VCaP (cell line): ENCODE measurements at regions not wholly inside any gene's neighbourhood (a gene's known extent, or its start where the extent isn't known, plus 50 kb on each side); places are given as distances from the start of the nearest gene placed in this dataset.

Source experiments
- H3K27ac ChIP-seq: fragments of 450-650 bp; 2 replicates; pipeline ENCODE4 v1.5.1; 2017
- TF ChIP-seq, protein P1 (sequence below): fragments of 450-650 bp; conservative IDR thresholded peaks from 2 replicates; pipeline ENCODE4 v1.5.1; 2017; ENCODE audit warnings: mild to moderate bottlenecking, moderate library complexity

DNA sequence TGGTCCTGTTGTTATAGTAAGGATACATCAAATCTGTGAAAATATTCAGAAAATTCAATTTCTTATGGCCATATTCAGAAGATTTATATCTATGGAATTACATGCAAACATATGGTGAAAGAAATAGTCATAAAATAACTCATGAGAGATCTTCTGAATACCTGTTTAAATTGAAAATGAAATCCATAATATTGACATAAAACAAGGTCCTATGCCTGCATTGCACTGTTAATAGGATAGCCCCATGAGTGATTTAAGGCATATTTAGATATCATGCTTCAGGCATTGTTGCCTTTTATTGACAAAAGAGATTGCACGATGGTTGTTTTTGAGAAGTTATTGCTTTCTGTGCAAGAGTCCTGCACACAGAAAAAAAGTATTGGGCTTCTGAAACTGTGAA lies 591.7 kb upstream of the ZNF717 start:
- TF ChIP-seq, protein P1, sequence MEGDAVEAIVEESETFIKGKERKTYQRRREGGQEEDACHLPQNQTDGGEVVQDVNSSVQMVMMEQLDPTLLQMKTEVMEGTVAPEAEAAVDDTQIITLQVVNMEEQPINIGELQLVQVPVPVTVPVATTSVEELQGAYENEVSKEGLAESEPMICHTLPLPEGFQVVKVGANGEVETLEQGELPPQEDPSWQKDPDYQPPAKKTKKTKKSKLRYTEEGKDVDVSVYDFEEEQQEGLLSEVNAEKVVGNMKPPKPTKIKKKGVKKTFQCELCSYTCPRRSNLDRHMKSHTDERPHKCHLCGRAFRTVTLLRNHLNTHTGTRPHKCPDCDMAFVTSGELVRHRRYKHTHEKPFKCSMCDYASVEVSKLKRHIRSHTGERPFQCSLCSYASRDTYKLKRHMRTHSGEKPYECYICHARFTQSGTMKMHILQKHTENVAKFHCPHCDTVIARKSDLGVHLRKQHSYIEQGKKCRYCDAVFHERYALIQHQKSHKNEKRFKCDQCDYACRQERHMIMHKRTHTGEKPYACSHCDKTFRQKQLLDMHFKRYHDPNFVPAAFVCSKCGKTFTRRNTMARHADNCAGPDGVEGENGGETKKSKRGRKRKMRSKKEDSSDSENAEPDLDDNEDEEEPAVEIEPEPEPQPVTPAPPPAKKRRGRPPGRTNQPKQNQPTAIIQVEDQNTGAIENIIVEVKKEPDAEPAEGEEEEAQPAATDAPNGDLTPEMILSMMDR: no peak
- no peak overlapping the region for H3K27ac ChIP-seq

DNA sequence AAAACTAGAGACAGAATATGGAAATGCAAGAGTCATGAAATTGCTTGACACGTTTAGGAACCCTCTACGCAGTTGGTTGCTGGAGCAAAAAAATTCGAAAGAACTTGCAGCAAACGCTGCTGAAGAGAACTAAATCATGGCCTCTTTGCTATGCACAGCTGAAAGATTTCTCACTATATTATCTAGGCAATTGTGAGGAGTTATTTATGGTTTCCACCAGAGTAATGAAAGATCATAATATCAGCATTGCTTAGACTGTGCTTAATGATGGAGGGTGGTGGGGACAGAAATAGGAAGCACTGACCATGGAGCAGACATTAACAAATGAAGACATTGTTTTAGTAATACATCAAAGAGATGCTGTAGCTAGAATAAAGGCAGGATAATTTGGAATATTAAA lies 593.4 kb upstream of the ZNF717 start:
- TF ChIP-seq, protein P1: no peak
- no peak overlapping the region for H3K27ac ChIP-seq

DNA sequence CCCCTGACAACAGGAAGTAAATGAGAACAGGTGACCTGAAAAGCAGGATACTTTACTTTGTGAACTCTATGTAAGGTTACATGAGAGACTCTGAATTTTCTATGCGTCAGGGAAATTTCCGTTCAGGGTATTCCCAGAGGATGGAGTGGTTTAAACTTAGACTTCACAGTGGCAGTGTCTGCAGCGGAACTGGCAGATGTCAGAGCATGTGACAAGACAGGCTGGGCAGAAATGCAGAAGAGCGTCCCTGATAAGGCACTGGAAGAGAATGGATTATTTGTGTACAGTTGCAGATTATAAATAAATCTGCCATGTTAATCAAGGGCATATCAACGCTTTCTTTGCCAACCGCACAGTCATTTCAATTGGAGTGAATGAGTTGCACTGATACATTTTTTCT lies 598.4 kb upstream of the ZNF717 start:
- no peak overlapping the region for H3K27ac ChIP-seq
- TF ChIP-seq, protein P1: no peak

DNA sequence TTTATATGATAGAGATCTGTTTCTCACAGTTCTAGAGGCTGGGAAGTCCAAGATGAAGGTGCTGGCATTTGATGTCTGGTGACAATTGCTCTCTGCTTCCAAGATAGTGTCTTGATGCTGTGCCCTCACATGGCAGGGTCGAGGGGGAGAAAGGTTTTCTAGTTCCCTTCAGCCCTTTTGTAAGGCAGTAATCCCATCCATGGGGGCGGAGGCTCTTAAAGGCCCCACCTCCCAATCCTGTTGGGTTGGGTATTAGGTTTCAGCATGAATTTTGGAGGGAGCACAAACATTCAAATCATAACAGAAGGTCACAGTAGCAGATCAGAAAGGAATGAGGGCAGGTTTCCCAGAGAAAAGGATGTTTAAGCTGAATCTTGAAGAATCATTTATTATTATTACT lies 601.7 kb upstream of the ZNF717 start:
- TF ChIP-seq, protein P1: no peak
- H3K27ac ChIP-seq: no peak overlapping the region

DNA sequence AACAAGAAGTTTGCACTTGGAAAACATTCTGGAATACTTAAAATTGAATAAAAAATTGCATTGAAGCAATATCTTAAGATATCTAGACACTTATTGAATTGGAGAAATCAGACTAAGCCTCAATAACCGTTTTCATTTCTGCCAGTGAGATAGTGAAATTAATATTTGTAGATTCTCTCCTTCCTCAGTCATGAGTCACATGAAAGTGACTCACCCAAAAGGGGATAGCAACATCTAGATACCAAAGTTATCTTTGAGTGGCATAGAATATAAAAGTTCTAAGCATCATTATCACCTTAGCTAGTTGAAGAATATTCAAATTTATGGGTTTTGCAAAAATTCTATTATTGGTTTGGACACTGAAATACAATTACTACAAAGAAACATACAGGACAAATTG lies 614.8 kb upstream of the ZNF717 start:
- no peak overlapping the region for H3K27ac ChIP-seq
- TF ChIP-seq, protein P1: no peak

DNA sequence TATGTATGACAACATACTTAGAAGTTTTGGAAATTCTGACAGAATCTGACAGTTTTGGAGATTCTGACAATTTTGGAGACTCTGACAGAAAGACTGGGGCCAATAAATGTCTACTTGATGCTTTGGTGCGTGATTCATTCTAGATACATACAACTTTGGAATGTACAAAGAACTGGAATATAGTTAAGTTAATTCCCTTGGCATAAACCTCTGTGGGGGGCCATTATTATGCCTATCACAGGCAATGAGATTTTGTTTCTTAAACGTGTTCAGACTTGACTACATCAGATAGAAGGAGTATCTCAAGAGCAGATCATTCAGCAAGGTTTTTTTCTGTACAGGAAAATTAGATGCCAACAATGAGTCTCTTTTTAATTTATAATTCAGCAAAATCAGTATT lies 617.6 kb upstream of the ZNF717 start:
- TF ChIP-seq, protein P1: no peak
- H3K27ac ChIP-seq: no peak overlapping the region

DNA sequence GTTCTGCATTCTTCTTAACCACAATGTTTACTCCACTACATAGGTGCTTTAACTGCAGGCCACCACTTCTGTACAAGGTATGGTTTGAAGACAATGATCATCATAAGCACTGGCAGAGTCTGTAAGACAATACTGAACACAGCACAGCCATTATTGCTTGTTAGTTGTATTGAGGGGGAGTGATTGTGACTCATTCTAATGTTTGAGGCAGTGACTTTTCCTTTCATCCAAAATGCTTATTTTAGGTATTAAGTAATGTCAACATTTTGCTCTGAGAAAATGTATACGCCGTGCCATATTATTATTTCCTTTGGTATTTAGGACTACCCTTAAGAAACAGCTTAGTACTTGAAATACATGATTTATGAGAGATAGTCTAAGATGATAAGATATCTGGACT lies 618.2 kb upstream of the ZNF717 start:
- H3K27ac ChIP-seq: no peak overlapping the region
- TF ChIP-seq, protein P1: no peak

DNA sequence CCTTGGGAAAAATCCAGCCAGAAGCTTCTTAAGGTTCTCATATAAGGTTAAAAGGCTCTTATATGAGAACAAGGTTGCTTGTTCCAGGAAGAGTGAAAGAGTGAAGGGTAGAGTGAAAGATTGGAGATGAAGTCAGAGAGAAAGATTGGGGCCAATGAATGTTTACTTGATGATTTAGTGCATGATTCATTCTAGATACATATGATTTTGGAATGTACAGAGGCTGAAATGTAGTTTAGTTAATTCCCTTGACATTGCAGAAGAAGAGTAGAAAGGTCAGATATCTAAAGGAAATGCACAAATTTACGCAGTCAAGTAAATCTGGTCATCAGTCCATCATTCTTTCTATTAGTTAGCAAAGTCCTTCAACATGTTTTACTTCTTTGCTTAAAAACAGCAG lies 619.8 kb upstream of the ZNF717 start:
- no peak overlapping the region for H3K27ac ChIP-seq
- TF ChIP-seq, protein P1: no peak
